H1 (cell line): ENCODE measurements at regions not wholly inside any gene's neighbourhood (a gene's known extent, or its start where the extent isn't known, plus 50 kb on each side); places are given as distances from the start of the nearest gene placed in this dataset.

Experiments used
- CHD7 ChIP-seq: fragments of 300-600 bp; sonication (generic); IDR thresholded peaks from 2 replicates; pipeline ENCODE4 v1.7.1; 2012; ENCODE audit warnings: low read length, moderate library complexity, mild to moderate bottlenecking, inconsistent platforms; ENCODE audit not compliant: insufficient replicate concordance

GRCh38 chrX:4206941-4207340 lies 493.5 kb upstream of the PRKX start (continued):
- no peak for TF ChIP-seq CHD7
